ENCODE measurements at regions not wholly inside any gene's neighbourhood (a gene's known extent, or its start where the extent isn't known, plus 50 kb on each side); places are given as distances from the start of the nearest gene placed in this dataset.

DNA sequence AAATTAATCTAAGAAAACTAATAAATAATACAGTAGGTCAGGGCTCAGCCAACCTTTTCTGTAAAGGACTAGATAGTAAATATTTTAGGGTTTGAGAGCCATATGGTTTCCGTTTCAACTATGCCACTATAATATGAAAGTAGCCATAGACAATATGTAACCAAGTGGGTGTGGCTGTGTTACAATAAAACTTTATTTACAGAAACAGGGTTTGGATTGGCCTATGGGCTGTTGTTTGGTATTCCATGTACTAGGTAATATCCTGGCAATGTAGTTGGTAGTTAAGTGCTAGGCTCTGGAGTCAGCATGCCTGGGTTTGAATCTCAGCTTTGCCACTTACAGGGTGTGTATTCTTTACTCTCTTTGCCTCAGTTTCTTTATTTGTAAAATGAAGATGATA, 156.5 kb upstream of the RPH3A start:
- H3K27ac Mint-ChIP-seq (ENCODE audit: unreplicated experiment): no peak overlapping the region
- H3K4me1 Mint-ChIP-seq (ENCODE audit: low read depth): no peaks in the 10 kb centered on the region
- no peak for TF ChIP-seq CTCF (IDR thresholded peaks at IDR 0.05)
- H3K36me3 Mint-ChIP-seq (ENCODE audit: low read depth): no peaks in the 10 kb centered on the region
- peaks cover 2% of the 10 kb centered on the region for H3K27me3 Mint-ChIP-seq (ENCODE audit: low read depth)
- no peak for DNase-seq (ENCODE audit: low spot score)
- H3K9me3 Mint-ChIP-seq (ENCODE audit: low read depth): peaks cover 9% of the 10 kb centered on the region
- no peak overlapping the region for H3K4me3 Mint-ChIP-seq (ENCODE audit: unreplicated experiment)

GRCh38 chr12:112638420-112638819, 153.1 kb upstream of the RPH3A start:
- Mint-ChIP-seq H3K27ac (ENCODE audit: unreplicated experiment) (no peak overlapping the region), H3K36me3 (ENCODE audit: low read depth) (no peaks in the 10 kb centered on the region), H3K27me3 (ENCODE audit: low read depth) (peaks cover 2% of the 10 kb centered on the region), H3K9me3 (ENCODE audit: low read depth) (peaks cover 2% of the 10 kb centered on the region), H3K4me1 (ENCODE audit: low read depth) (no peaks in the 10 kb centered on the region), H3K4me3 (ENCODE audit: unreplicated experiment) (no peak overlapping the region)
- TF ChIP-seq CTCF (IDR thresholded peaks at IDR 0.05): no peak
- no peak for DNase-seq (ENCODE audit: low spot score)

DNA sequence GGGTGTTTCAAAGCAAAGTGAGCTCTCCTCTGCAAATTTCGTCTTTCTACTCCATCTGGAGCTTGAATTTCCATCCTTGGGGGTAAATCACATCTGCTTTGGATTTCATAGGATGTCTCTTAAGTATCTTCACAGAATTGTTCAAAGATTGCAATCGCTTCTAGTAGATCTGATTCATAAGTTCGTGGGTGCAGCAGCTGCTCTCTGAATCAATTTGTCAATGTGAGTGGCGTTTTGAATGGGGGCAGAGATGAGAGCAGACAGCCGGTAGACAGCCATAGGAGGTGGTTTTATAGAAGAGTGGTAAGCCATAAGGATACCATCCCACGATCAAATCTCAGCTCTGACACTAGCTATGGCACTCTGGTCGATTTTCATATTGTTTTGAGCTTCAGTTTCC, 146.0 kb upstream of the RPH3A start:
- Mint-ChIP-seq H3K36me3 (ENCODE audit: low read depth) (no peaks in the 10 kb centered on the region), H3K9me3 (ENCODE audit: low read depth) (peaks cover 8% of the 10 kb centered on the region), H3K4me3 (ENCODE audit: unreplicated experiment) (no peak overlapping the region), H3K27me3 (ENCODE audit: low read depth) (peaks cover 2% of the 10 kb centered on the region), H3K4me1 (ENCODE audit: low read depth) (no peaks in the 10 kb centered on the region), H3K27ac (ENCODE audit: unreplicated experiment) (no peak overlapping the region)
- DNase-seq (ENCODE audit: low spot score): no peak
- no peak for TF ChIP-seq CTCF (IDR thresholded peaks at IDR 0.05)

DNA sequence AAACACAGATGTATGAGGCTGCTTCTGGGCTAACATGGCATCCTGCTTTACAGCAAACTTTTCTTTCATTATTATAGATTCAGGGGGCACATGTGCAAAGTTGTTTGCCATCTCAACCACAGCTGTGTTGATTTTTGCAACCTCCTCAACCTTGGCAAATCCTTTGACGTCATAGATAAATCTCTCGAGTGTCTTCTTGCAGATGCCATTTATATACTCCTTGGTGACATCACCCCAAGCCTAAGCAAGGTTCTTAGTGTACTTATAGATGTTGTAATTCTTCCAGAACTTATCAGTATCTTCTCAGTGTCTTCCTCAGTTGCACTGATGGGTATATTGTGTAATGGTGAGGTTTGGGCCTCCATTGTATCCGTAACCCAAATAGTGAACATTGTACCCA, 135.4 kb upstream of the RPH3A start:
- Mint-ChIP-seq H3K4me3 (ENCODE audit: unreplicated experiment) (no peak overlapping the region), H3K27ac (ENCODE audit: unreplicated experiment) (no peak overlapping the region), H3K4me1 (ENCODE audit: low read depth) (no peaks in the 10 kb centered on the region), H3K27me3 (ENCODE audit: low read depth) (no peaks in the 10 kb centered on the region), H3K9me3 (ENCODE audit: low read depth) (no peaks in the 10 kb centered on the region), H3K36me3 (ENCODE audit: low read depth) (no peaks in the 10 kb centered on the region)
- TF ChIP-seq CTCF (IDR thresholded peaks at IDR 0.05): no peak
- DNase-seq (ENCODE audit: low spot score): no peak

DNA sequence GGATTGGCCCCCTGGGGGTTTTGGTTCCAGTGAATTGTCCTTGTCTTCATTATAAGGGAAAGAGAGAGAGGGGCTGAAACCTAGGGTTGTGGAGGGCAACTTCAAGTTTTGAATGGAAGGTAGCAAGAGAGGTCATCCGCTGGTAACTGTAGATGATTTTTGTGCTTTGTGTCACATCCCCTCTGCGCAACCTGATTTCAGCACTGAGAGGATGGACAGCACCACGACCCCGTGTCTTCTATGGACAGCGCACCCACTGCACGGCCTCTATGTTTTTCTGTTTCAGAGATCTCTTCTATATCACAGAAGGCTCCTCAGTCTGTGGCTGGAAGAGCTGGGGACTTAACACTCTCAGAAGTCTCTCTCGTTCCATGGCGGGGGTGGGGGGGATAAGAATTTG, 127.0 kb upstream of the RPH3A start:
- TF ChIP-seq CTCF (IDR thresholded peaks at IDR 0.05): no peak
- Mint-ChIP-seq H3K4me1 (ENCODE audit: low read depth) (no peaks in the 10 kb centered on the region), H3K27ac (ENCODE audit: unreplicated experiment) (no peak overlapping the region), H3K27me3 (ENCODE audit: low read depth) (no peaks in the 10 kb centered on the region), H3K4me3 (ENCODE audit: unreplicated experiment) (no peak overlapping the region), H3K9me3 (ENCODE audit: low read depth) (no peaks in the 10 kb centered on the region), H3K36me3 (ENCODE audit: low read depth) (no peaks in the 10 kb centered on the region)
- no peak for DNase-seq (ENCODE audit: low spot score)
